ENCODE measurements at regions not wholly inside any gene's neighbourhood (a gene's known extent, or its start where the extent isn't known, plus 50 kb on each side); places are given as distances from the start of the nearest gene placed in this dataset.

- no peak for TF ChIP-seq CTCF (IDR thresholded peaks at IDR 0.05)
- TF ChIP-seq SIN3A (IDR thresholded peaks at IDR 0.05; ENCODE audit: borderline replicate concordance, low read depth, low read length), result no peak
- TF ChIP-seq SMC3 (IDR thresholded peaks at IDR 0.05; ENCODE audit: low read depth, low read length), result no peak
- no peak for TF ChIP-seq ZBTB33 (IDR thresholded peaks at IDR 0.05; ENCODE audit: borderline replicate concordance, low read depth)
- TF ChIP-seq IRF3 (IDR thresholded peaks at IDR 0.05; ENCODE audit: low read depth, low read length), result no peak
- TF ChIP-seq ELF1 (IDR thresholded peaks at IDR 0.05), result no peak
- no peak for TF ChIP-seq RAD21 (IDR thresholded peaks at IDR 0.05; ENCODE audit: low read length)
- TF ChIP-seq REST (IDR thresholded peaks at IDR 0.05; ENCODE audit: low read depth, low read length), result no peak
- TF ChIP-seq NRF1 (IDR thresholded peaks at IDR 0.05; ENCODE audit: low read depth, low read length), result no peak
- TF ChIP-seq YY1 (IDR thresholded peaks at IDR 0.05; ENCODE audit: low read depth), result no peak
- no peak for TF ChIP-seq USF2 (IDR thresholded peaks at IDR 0.05; ENCODE audit: borderline replicate concordance, low read depth, low read length)
- TF ChIP-seq POLR2AphosphoS5 (IDR thresholded peaks at IDR 0.05; ENCODE audit: low read depth, low read length), result no peak
- TF ChIP-seq RXRA (IDR thresholded peaks at IDR 0.05; ENCODE audit: borderline replicate concordance, low read depth), result no peak
Measured at GRCh38 chr13:93174260-93174659, 52.3 kb upstream of the GPC6 start.

Data from SK-N-SH (cell line).